ENCODE measurements at regions not wholly inside any gene's neighbourhood (a gene's known extent, or its start where the extent isn't known, plus 50 kb on each side); places are given as distances from the start of the nearest gene placed in this dataset.

DNA sequence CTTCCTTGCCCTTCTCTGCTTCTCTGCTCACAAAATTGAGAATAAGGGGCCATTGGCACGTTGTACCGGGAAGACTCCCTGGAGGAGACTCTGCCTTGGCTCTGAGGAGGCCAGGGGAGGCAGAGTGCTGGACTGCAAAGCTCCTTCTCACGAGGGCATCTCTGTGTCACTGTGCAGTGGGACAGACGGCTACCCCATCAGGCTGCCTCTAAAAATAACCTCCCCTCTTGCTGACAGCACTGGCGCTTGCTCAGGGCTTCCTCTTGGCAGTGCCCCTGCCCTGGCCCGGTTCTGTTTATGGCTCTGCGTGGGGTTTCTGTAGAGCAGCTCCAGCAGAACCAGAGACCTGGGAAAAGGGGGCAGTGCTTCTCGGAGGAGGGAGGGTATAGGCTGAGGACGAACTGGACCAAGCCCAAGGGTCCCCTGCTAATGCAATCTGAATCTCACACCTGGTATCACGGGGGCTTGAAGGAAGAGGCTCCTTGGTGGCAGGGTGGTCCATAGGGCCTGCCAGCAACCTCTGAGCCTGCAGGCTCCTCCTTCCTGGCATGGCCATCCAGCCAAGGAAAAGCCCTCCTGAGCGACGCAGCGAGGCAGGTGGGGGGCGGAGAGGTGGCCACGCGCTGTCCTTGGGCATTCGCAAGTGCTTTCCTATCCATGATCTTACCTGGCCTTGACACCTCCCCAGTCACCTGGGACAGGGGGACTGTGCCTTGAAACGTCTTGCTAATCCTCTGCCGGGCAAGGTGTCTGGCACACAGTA lies 63.3 kb upstream of the TLE3 start:
- no peak for TF ChIP-seq POLR2A (IDR thresholded peaks at IDR 0.05; ENCODE audit: extremely low read depth, insufficient read length)
- TF ChIP-seq, protein P1, sequence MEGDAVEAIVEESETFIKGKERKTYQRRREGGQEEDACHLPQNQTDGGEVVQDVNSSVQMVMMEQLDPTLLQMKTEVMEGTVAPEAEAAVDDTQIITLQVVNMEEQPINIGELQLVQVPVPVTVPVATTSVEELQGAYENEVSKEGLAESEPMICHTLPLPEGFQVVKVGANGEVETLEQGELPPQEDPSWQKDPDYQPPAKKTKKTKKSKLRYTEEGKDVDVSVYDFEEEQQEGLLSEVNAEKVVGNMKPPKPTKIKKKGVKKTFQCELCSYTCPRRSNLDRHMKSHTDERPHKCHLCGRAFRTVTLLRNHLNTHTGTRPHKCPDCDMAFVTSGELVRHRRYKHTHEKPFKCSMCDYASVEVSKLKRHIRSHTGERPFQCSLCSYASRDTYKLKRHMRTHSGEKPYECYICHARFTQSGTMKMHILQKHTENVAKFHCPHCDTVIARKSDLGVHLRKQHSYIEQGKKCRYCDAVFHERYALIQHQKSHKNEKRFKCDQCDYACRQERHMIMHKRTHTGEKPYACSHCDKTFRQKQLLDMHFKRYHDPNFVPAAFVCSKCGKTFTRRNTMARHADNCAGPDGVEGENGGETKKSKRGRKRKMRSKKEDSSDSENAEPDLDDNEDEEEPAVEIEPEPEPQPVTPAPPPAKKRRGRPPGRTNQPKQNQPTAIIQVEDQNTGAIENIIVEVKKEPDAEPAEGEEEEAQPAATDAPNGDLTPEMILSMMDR (IDR thresholded peaks at IDR 0.05; ENCODE audit: low read depth, low read length) = no peak
